ENCODE measurements at regions not wholly inside any gene's neighbourhood (a gene's known extent, or its start where the extent isn't known, plus 50 kb on each side); places are given as distances from the start of the nearest gene placed in this dataset.

GRCh38 chr1:173424143-173424542 is 53.0 kb upstream of the PRDX6 start:
- H2AK5ac ChIP-seq (ENCODE audit: low read depth, low read length) = no peak overlapping the region
- no peak overlapping the region for H2BK15ac ChIP-seq (ENCODE audit: low read depth, low read length)
- H3K9me3 ChIP-seq (ENCODE audit: control insufficient read depth, insufficient read depth, low read length) = no peaks in the 10 kb centered on the region
- H3K18ac ChIP-seq (ENCODE audit: low read depth, low read length) = no peak overlapping the region
- dilution Hi-C loops (cut with HindIII; ENCODE audit: low sequenced_read_pairs, unreplicated experiment) (no loop called here), intact Hi-C loops (cut with micrococcal nuclease) (loop anchor here (5.0 kb wide), 1 partner anchor 1318 kb away; no protein-coding TSS in a partner anchor), in situ Hi-C loops (cut with MboI; ENCODE audit: low sequenced_read_pairs) (no loop called here)
- no peak overlapping the region for H3K56ac ChIP-seq (ENCODE audit: extremely low read depth, insufficient read depth, low read length)
- 0 out of 2 replicates have a peak, but pooled peaks cover 2% of the 10 kb centered on the region for H3K4me1 ChIP-seq (ENCODE audit: control insufficient read depth, insufficient read depth, low read length)
- ChIA-PET POLR2A (ENCODE audit: unreplicated experiment) (no interaction called here), CTCF (no interaction called here)
- TF ChIP-seq MAZ (IDR thresholded peaks at IDR 0.05; ENCODE audit: borderline replicate concordance, low read depth, low read length) (no peak), MXI1 (IDR thresholded peaks at IDR 0.05; ENCODE audit: borderline replicate concordance, low read depth, low read length) (no peak), POLR2A (IDR thresholded peaks at IDR 0.05; ENCODE audit: low read depth, low read length) (no peak), RCOR1 (IDR thresholded peaks at IDR 0.05; ENCODE audit: insufficient replicate concordance, low read length) (no peak), SMC3 (IDR thresholded peaks at IDR 0.05; ENCODE audit: low read depth, low read length) (no peak), RFX5 (IDR thresholded peaks at IDR 0.05; ENCODE audit: low read depth, low read length) (no peak), NFE2L2 (IDR thresholded peaks at IDR 0.05; ENCODE audit: low read depth, low read length) (no peak), FOS (IDR thresholded peaks at IDR 0.05; ENCODE audit: low read depth, low read length) (no peak), MAFK (IDR thresholded peaks at IDR 0.05; ENCODE audit: low read depth, low read length) (no peak), CTCF (conservative IDR thresholded peaks at IDR 0.05; ENCODE audit: low read depth, low read length) (no peak)
- no peak overlapping the region for H3K4me2 ChIP-seq (ENCODE audit: low read depth, low read length)
- no peak overlapping the region for H3K27ac ChIP-seq (ENCODE audit: insufficient read depth, low read length)
- no CpG with 5 or more reads among the region's 4 CpGs for WGBS, 2 experiments (ENCODE audit: extremely low coverage in 2 of 2, insufficient read length in 1 of 2)
- no peak for DNase-seq
- no peaks in the 10 kb centered on the region; a peak in 1 of 4 replicates for H3K79me1 ChIP-seq (ENCODE audit: low read depth in 1 of 2, low read length in 2 of 2)
- no peak overlapping the region for H3K4ac ChIP-seq (ENCODE audit: low read depth, low read length)
- no peak overlapping the region for H2BK5ac ChIP-seq (ENCODE audit: low read depth, low read length, poor library complexity, severe bottlenecking)
- BruUV-seq (replicated peaks) = no TSS peak
- H3K9ac ChIP-seq (ENCODE audit: low read depth, low read length) = no peak overlapping the region
- no peaks in the 10 kb centered on the region for H3K27me3 ChIP-seq (ENCODE audit: control insufficient read depth, insufficient read depth, low read length)
- H2BK120ac ChIP-seq (ENCODE audit: low read depth, low read length) = no peak overlapping the region
- no peak overlapping the region for H3K4me3 ChIP-seq (ENCODE audit: insufficient read depth, low read depth, low read length)
- H3K36me3 ChIP-seq (ENCODE audit: control insufficient read depth, insufficient read depth, low read length) = no peaks in the 10 kb centered on the region
- no peak overlapping the region for H3K14ac ChIP-seq (replicated peaks; ENCODE audit: low read depth, low read length)
- no peak overlapping the region for H4K91ac ChIP-seq (ENCODE audit: insufficient read depth, low read depth, low read length)
- H2AFZ ChIP-seq (replicated peaks; ENCODE audit: low read length, poor library complexity) = no peak overlapping the region
- H4K20me1 ChIP-seq (ENCODE audit: insufficient read depth, low read length) = no peaks in the 10 kb centered on the region
- H3K23ac ChIP-seq (ENCODE audit: low read depth, low read length) = no peak overlapping the region
- no peak overlapping the region for H2AK9ac ChIP-seq (replicated peaks; ENCODE audit: low read depth, low read length, poor library complexity)
- H3K9me1 ChIP-seq (ENCODE audit: insufficient read depth, low read length) = no peaks in the 10 kb centered on the region; the same call in 1 of the 2 replicates
- no peak for ATAC-seq (ENCODE audit: low read depth)
- H2BK20ac ChIP-seq (ENCODE audit: low read depth, low read length) = no peak overlapping the region; the same call in 1 of the 2 replicates
- H4K5ac ChIP-seq (ENCODE audit: low read depth, low read length) = no peak overlapping the region
- H4K8ac ChIP-seq (ENCODE audit: low read depth in 2 of 2, low read length in 2 of 2) = no peak overlapping the region

Measured in IMR-90 (cell line).